PC-9 (cell line): ENCODE measurements at regions not wholly inside any gene's neighbourhood (a gene's known extent, or its start where the extent isn't known, plus 50 kb on each side); places are given as distances from the start of the nearest gene placed in this dataset.
"Not testable (repeated sequence)": the region's sequence is repeated elsewhere in the genome, so short reads cannot be mapped to it uniquely, and the experiment has no call there.

Experiments
- BruUV-seq: library from RNA; stranded (reverse); fragments of 400-500 nt; replicated peaks from 2 replicates; lab custom pipeline; 2021; lab: Mats Ljungman, UMichigan
- CTCF ChIA-PET: fragments of 300-600 bp; sonication (Branson Sonifier 250); formaldehyde crosslinking; loops from one replicate; lab custom pipeline; 2022; ENCODE audit warnings: antibody characterized with exemption; lab: Charles Lee
- POLR2A ChIA-PET: fragments of 300-600 bp; sonication (Branson Sonifier 250); formaldehyde crosslinking; loops from one replicate; lab custom pipeline; 2022; ENCODE audit warnings: antibody characterized with exemption; ENCODE audit not compliant: unreplicated experiment; lab: Charles Lee
- DNase-seq, 2 experiments: peaks; one replicate each; pipeline versions ENCODE4 v3.0.0 to v3.0.0-alpha.2; 2015 to 2022; ENCODE audit warnings: mixed read lengths in 1 of 2
- H2AFZ ChIP-seq: fragments of 200-600 bp; sonication (generic); 2 replicates; pipeline ENCODE4 v1.8.1; 2017; ENCODE audit warnings: antibody characterized with exemption
- H3F3A ChIP-seq: fragments of 200-600 bp; sonication (generic); 2 replicates; pipeline ENCODE4 v1.8.1; 2017; ENCODE audit warnings: antibody characterized with exemption, mild to moderate bottlenecking, low read depth; ENCODE audit not compliant: insufficient read depth
- H3K27ac ChIP-seq: fragments of 200-600 bp; sonication (generic); 2 replicates; pipeline ENCODE4 v1.6.1; 2016; ENCODE audit warnings: mixed run types
- H3K27me3 ChIP-seq: fragments of 200-600 bp; sonication (generic); 2 replicates; pipeline ENCODE4 v1.6.1; 2016; ENCODE audit warnings: low read depth, mixed run types; ENCODE audit not compliant: insufficient read depth
- H3K36me3 ChIP-seq: fragments of 200-600 bp; sonication (generic); 2 replicates; pipeline ENCODE4 v1.6.1; 2016; ENCODE audit warnings: low read depth, mixed run types
- H3K4me1 ChIP-seq: fragments of 200-600 bp; sonication (generic); replicated peaks from 2 replicates; pipeline ENCODE4 v1.6.1; 2016; ENCODE audit warnings: mixed run types; ENCODE audit not compliant: insufficient read depth
- H3K4me2 ChIP-seq: fragments of 200-600 bp; sonication (generic); 2 replicates; pipeline ENCODE4 v1.6.1; 2017; ENCODE audit warnings: mixed run types
- H3K4me3 ChIP-seq: fragments of 200-600 bp; sonication (generic); 2 replicates; pipeline ENCODE4 v1.6.1; 2016; ENCODE audit warnings: mixed run types
- H3K79me2 ChIP-seq: fragments of 200-600 bp; sonication (generic); 2 replicates; pipeline ENCODE4 v1.6.1; 2017; ENCODE audit warnings: low read depth, mixed run types
- H3K9me2 ChIP-seq: fragments of 200-600 bp; sonication (generic); 2 replicates; pipeline ENCODE4 v1.8.1; 2017; ENCODE audit warnings: mild to moderate bottlenecking; ENCODE audit not compliant: insufficient read depth
- H3K9me3 ChIP-seq: fragments of 200-600 bp; sonication (generic); 2 replicates; pipeline ENCODE4 v1.8.1; 2016; ENCODE audit warnings: low read depth; ENCODE audit not compliant: insufficient read depth
- H4K20me1 ChIP-seq: fragments of 200-600 bp; sonication (generic); 2 replicates; pipeline ENCODE4 v1.8.1; 2017; ENCODE audit not compliant: insufficient read depth
- CTCF ChIP-seq: fragments of 200-600 bp; sonication (generic); conservative IDR thresholded peaks from 2 replicates; pipeline ENCODE4 v1.6.1; 2017; ENCODE audit warnings: mixed run types, antibody characterized with exemption, mild to moderate bottlenecking, moderate library complexity
- EZH2 ChIP-seq: fragments of 200-600 bp; sonication (generic); IDR thresholded peaks from 2 replicates; pipeline ENCODE4 v1.8.0; 2017; ENCODE audit warnings: antibody characterized with exemption, low read depth
- intact Hi-C: fragments of 100-400 bp; cut with micrococcal nuclease; formaldehyde crosslinking; loops from one replicate; pipeline ENCODE4 v1.10.0; 2022; ENCODE audit not compliant: unreplicated experiment

GRCh38 chr4:189740873-189741272, 199.8 kb upstream of the FRG1 start:
- Histone ChIP-seq H3K9me3 (no peaks in the 10 kb centered on the region), H3K4me2 (no peak overlapping the region), H3K4me3 (no peak overlapping the region), H3K27me3 (no peaks in the 10 kb centered on the region), H3K9me2 (no peaks in the 10 kb centered on the region), H3K27ac (no peak overlapping the region), H3K4me1 (no peaks in the 10 kb centered on the region), H3F3A (no peaks in the 10 kb centered on the region), H2AFZ (no peak overlapping the region), H4K20me1 (no peaks in the 10 kb centered on the region), H3K36me3 (no peaks in the 10 kb centered on the region), H3K79me2 (no peaks in the 10 kb centered on the region)
- DNase-seq, result no peak
- intact Hi-C loops, result no loop called here
- no TSS peak for BruUV-seq
- POLR2A ChIA-PET, result no interaction called here
- TF ChIP-seq CTCF (no peak), EZH2 (no peak)
- CTCF ChIA-PET, result no interaction called here

- H2AFZ ChIP-seq, H4K20me1 ChIP-seq, H3F3A ChIP-seq, H3K9me3 ChIP-seq, H3K27ac ChIP-seq, H3K27me3 ChIP-seq, H3K36me3 ChIP-seq, H3K79me2 ChIP-seq, BruUV-seq, CTCF ChIA-PET, DNase-seq, POLR2A ChIA-PET, H3K4me3 ChIP-seq, intact Hi-C loops, H3K4me1 ChIP-seq, H3K4me2 ChIP-seq, H3K9me2 ChIP-seq: not testable (repeated sequence)
Observed at GRCh38 chr4:189753092-189753491, 187.6 kb upstream of the FRG1 start.

- no peaks in the 10 kb centered on the region for H3F3A ChIP-seq
- H3K9me3 ChIP-seq, result no peaks in the 10 kb centered on the region
- H3K4me3 ChIP-seq, result no peak overlapping the region
- H3K27ac ChIP-seq, result no peak overlapping the region
- no TSS peak for BruUV-seq
- intact Hi-C loops, result no loop called here
- no peaks in the 10 kb centered on the region for H3K9me2 ChIP-seq
- no peak overlapping the region for H3K4me2 ChIP-seq
- no peak for TF ChIP-seq EZH2
- no peak for TF ChIP-seq CTCF
- POLR2A ChIA-PET, result no interaction called here
- H2AFZ ChIP-seq, result no peak overlapping the region
- H3K36me3 ChIP-seq, result no peaks in the 10 kb centered on the region
- DNase-seq, result no peak
- H4K20me1 ChIP-seq, result no peaks in the 10 kb centered on the region
- CTCF ChIA-PET, result no interaction called here
- H3K27me3 ChIP-seq, result no peaks in the 10 kb centered on the region
- no peaks in the 10 kb centered on the region for H3K4me1 ChIP-seq
- no peaks in the 10 kb centered on the region for H3K79me2 ChIP-seq
Observed at GRCh38 chr4:189763583-189763982, 177.1 kb upstream of the FRG1 start.

- Histone ChIP-seq H3K9me3 (no peaks in the 10 kb centered on the region), H3K27me3 (no peaks in the 10 kb centered on the region), H3K4me3 (no peak overlapping the region), H3K27ac (no peak overlapping the region), H3K4me1 (no peaks in the 10 kb centered on the region), H3F3A (no peaks in the 10 kb centered on the region), H4K20me1 (no peaks in the 10 kb centered on the region), H3K79me2 (no peaks in the 10 kb centered on the region), H3K9me2 (no peaks in the 10 kb centered on the region), H2AFZ (no peak overlapping the region), H3K4me2 (no peak overlapping the region), H3K36me3 (no peaks in the 10 kb centered on the region)
- no TSS peak for BruUV-seq
- no peak for DNase-seq
- TF ChIP-seq CTCF (no peak), EZH2 (no peak)
- CTCF ChIA-PET, result no interaction called here
- intact Hi-C loops, result no loop called here
- POLR2A ChIA-PET, result no interaction called here
Observed at GRCh38 chr4:189765301-189765700, 175.4 kb upstream of the FRG1 start.
